HEK293T (cell line): ENCODE measurements at regions not wholly inside any gene's neighbourhood (a gene's known extent, or its start where the extent isn't known, plus 50 kb on each side); places are given as distances from the start of the nearest gene placed in this dataset.

Experiments used
- CTCF ChIA-PET: fragments of 350-600 bp; formaldehyde crosslinking; extraction: SDS; loops from one replicate; lab custom pipeline; 2021; ENCODE audit warnings: antibody characterized with exemption, inconsistent platforms; lab: Yijun Ruan, JAX
- POLR2A ChIA-PET: fragments of 350-600 bp; formaldehyde crosslinking; extraction: SDS; loops from one replicate; lab custom pipeline; 2020; ENCODE audit warnings: antibody characterized with exemption, inconsistent platforms; lab: Yijun Ruan, JAX
- DNase-seq: peaks from one replicate; pipeline ENCODE4 v3.0.0; 2012; ENCODE audit warnings: mixed read lengths; ENCODE audit errors: extremely low spot score
- ARNT ChIP-seq: fragments of 450-650 bp; IDR thresholded peaks from 2 replicates; pipeline ENCODE4 v1.6.1; 2017; ENCODE audit warnings: mild to moderate bottlenecking
- BHLHE40 ChIP-seq: fragments of 450-650 bp; IDR thresholded peaks from 2 replicates; pipeline ENCODE4 v1.6.1; 2016; ENCODE audit warnings: mild to moderate bottlenecking, moderate library complexity, borderline replicate concordance
- CTBP1 ChIP-seq: fragments of 450-650 bp; IDR thresholded peaks from 2 replicates; pipeline ENCODE4 v1.6.1; 2016; ENCODE audit warnings: borderline replicate concordance
- ELF4 ChIP-seq: fragments of 450-650 bp; IDR thresholded peaks from 2 replicates; pipeline ENCODE4 v1.6.1; 2017; ENCODE audit warnings: antibody characterized with exemption
- FOXA1 ChIP-seq: fragments of 450-650 bp; IDR thresholded peaks from 2 replicates; pipeline ENCODE4 v1.6.1; 2016; ENCODE audit warnings: mild to moderate bottlenecking
- FOXK2 ChIP-seq: fragments of 450-650 bp; IDR thresholded peaks from 2 replicates; pipeline ENCODE4 v1.6.1; 2016; ENCODE audit warnings: mild to moderate bottlenecking
- FOXM1 ChIP-seq: fragments of 450-650 bp; IDR thresholded peaks from 2 replicates; pipeline ENCODE4 v1.6.1; 2017; ENCODE audit warnings: mild to moderate bottlenecking, borderline replicate concordance
- HDGF ChIP-seq: fragments of 450-650 bp; IDR thresholded peaks from 2 replicates; pipeline ENCODE4 v1.6.1; 2017; ENCODE audit warnings: antibody characterized with exemption, borderline replicate concordance
- L3MBTL2 ChIP-seq: fragments of 450-650 bp; conservative IDR thresholded peaks from 2 replicates; pipeline ENCODE4 v1.6.1; 2016; ENCODE audit warnings: mild to moderate bottlenecking
- LEF1 ChIP-seq: fragments of 450-650 bp; IDR thresholded peaks from 2 replicates; pipeline ENCODE4 v1.6.1; 2017; ENCODE audit warnings: mild to moderate bottlenecking, borderline replicate concordance
- NFRKB ChIP-seq: fragments of 450-650 bp; IDR thresholded peaks from 2 replicates; pipeline ENCODE4 v1.6.1; 2016; ENCODE audit warnings: mild to moderate bottlenecking, moderate library complexity
- SP1 ChIP-seq: fragments of 450-650 bp; IDR thresholded peaks from 2 replicates; pipeline ENCODE4 v1.6.1; 2017
- SUZ12 ChIP-seq: fragments of 450-650 bp; IDR thresholded peaks from 2 replicates; pipeline ENCODE4 v1.6.1; 2016; ENCODE audit warnings: mild to moderate bottlenecking
- TARDBP ChIP-seq: fragments of 450-650 bp; IDR thresholded peaks from 2 replicates; pipeline ENCODE4 v1.6.1; 2016
- ZNF384 ChIP-seq: fragments of 450-650 bp; IDR thresholded peaks from 2 replicates; pipeline ENCODE4 v1.6.1; 2016
- TF ChIP-seq, protein P1 (sequence below): fragments of 450-650 bp; IDR thresholded peaks from 2 replicates; pipeline ENCODE4 v1.6.1; 2016

DNA sequence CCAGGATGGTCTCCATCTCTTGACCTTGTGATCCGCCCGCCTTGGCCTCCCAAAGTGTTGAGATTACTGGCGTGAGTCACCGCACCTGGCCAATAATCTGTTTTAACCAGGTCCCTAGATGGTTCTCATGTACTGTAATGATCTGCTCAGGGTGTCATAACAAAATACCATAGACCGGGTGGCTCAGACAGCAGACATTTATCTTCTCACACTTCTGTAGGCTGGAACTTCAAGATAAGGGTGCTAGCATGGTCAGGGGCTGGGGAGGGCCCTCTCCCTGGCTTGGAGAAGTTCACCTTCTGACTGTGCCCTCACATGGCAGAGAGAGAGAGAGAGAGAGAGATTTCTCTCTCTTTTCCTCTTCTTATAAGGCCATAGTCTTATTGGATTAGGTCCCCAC is 279.4 kb upstream of the LYZL1 start:
- TF ChIP-seq SUZ12 (no peak), ELF4 (no peak), FOXM1 (no peak), SP1 (no peak), BHLHE40 (no peak), HDGF (no peak), ARNT (no peak), FOXA1 (no peak), LEF1 (no peak), FOXK2 (no peak), CTBP1 (no peak), TARDBP (no peak)
- no peak for DNase-seq
- POLR2A ChIA-PET = no interaction called here
- CTCF ChIA-PET = no interaction called here

- TF ChIP-seq ARNT (no peak), TARDBP (no peak), SP1 (no peak), LEF1 (no peak), FOXM1 (no peak), FOXK2 (no peak), ELF4 (no peak), HDGF (no peak), ZNF384 (no peak), BHLHE40 (no peak), L3MBTL2 (no peak), NFRKB (no peak), SUZ12 (no peak), FOXA1 (no peak), CTBP1 (no peak)
- TF ChIP-seq, protein P1, sequence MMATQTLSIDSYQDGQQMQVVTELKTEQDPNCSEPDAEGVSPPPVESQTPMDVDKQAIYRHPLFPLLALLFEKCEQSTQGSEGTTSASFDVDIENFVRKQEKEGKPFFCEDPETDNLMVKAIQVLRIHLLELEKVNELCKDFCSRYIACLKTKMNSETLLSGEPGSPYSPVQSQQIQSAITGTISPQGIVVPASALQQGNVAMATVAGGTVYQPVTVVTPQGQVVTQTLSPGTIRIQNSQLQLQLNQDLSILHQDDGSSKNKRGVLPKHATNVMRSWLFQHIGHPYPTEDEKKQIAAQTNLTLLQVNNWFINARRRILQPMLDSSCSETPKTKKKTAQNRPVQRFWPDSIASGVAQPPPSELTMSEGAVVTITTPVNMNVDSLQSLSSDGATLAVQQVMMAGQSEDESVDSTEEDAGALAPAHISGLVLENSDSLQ = no peak
- POLR2A ChIA-PET = no interaction called here
- no peak for DNase-seq
- CTCF ChIA-PET = no interaction called here
These were observed 277.4 kb upstream of the LYZL1 start for GRCh38 chr10:29011516-29011915.

DNA sequence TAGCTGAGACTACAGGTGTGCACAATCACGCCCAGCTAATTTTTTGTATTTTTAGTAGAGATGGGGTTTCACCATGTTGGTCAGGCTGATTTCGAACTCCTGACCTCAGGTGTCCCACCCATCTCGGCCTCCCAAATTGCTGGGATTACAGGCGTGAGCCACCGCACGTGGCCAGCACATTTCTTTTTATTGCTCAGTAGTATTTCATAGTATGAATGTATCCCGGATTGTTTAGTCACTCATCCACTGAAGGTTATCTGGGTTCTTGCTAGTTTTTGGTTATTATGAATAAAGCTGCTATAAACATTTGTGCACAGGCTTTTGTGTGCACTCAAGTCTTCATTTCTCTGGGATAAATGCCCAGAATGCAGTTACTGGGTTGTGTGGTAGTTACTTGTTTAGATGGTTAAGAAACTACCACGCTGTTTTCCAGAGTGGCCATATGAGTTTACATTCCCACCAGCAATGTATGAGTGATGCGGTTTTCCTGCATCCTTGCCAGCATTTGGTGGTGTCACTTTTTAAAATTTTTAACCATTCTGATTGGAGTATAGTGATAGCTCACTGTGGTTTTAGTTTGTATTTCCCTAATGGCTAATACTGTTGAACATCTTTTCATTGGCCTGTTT is 275.8 kb upstream of the LYZL1 start:
- POLR2A ChIA-PET = no interaction called here
- TF ChIP-seq BHLHE40 = no peak
- TF ChIP-seq FOXM1 = no peak
- no peak for TF ChIP-seq NFRKB
- TF ChIP-seq TARDBP = no peak
- TF ChIP-seq FOXK2 = no peak
- no peak for TF ChIP-seq L3MBTL2
- TF ChIP-seq FOXA1 = no peak
- no peak for TF ChIP-seq SUZ12
- no peak for TF ChIP-seq SP1
- TF ChIP-seq ELF4 = no peak
- TF ChIP-seq, protein P1 = no peak
- TF ChIP-seq ZNF384 = no peak
- no peak for TF ChIP-seq CTBP1
- DNase-seq = no peak
- CTCF ChIA-PET = no interaction called here

DNA sequence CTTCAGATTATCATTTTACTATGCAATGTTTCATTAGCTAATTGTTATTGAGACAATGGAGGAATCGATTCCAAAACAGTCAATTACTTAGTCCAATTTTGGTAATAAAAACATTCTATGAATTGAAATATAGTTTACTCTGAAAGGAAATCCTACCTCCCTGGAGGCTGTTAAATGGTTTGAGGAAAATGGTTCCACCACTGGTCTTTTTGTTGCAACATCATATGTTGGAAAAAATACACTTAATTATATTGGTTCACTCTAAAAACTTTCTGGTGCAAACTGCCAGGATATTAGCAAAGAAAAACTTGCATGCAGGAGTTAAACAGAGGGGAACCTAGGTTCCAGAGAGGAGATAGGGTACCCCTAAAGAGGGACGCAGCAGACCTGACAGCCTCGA is 267.3 kb upstream of the LYZL1 start:
- no peak for DNase-seq
- CTCF ChIA-PET = interaction anchor here (1.4 kb wide), 1 partner anchor 393 kb away, joined by 3 read pairs; no protein-coding TSS in a partner anchor
- POLR2A ChIA-PET = no interaction called here
- TF ChIP-seq TARDBP = no peak

GRCh38 chr10:29022513-29022912 is 266.4 kb upstream of the LYZL1 start:
- no peak for DNase-seq
- TF ChIP-seq NFRKB (no peak), L3MBTL2 (no peak), FOXK2 (no peak), TARDBP (no peak), HDGF (no peak), ZNF384 (no peak), ELF4 (no peak), CTBP1 (no peak)
- POLR2A ChIA-PET = interaction anchor here (0.6 kb wide), 2 partner anchors 18 to 573 kb away, joined by 3 read pairs; no protein-coding TSS in a partner anchor
- CTCF ChIA-PET = interaction anchor here (0.6 to 1.4 kb wide), 4 partner anchors 9 to 541 kb away, joined by 3 to 7 read pairs (median 4); no protein-coding TSS in a partner anchor

- ChIA-PET CTCF (no interaction called here), POLR2A (interaction anchor here (1.0 kb wide), 1 partner anchor 355 kb away, joined by 3 read pairs; no protein-coding TSS in a partner anchor)
- no peak for TF ChIP-seq FOXA1
- DNase-seq = no peak
These were observed 265.2 kb upstream of the LYZL1 start for GRCh38 chr10:29023678-29024077.

DNA sequence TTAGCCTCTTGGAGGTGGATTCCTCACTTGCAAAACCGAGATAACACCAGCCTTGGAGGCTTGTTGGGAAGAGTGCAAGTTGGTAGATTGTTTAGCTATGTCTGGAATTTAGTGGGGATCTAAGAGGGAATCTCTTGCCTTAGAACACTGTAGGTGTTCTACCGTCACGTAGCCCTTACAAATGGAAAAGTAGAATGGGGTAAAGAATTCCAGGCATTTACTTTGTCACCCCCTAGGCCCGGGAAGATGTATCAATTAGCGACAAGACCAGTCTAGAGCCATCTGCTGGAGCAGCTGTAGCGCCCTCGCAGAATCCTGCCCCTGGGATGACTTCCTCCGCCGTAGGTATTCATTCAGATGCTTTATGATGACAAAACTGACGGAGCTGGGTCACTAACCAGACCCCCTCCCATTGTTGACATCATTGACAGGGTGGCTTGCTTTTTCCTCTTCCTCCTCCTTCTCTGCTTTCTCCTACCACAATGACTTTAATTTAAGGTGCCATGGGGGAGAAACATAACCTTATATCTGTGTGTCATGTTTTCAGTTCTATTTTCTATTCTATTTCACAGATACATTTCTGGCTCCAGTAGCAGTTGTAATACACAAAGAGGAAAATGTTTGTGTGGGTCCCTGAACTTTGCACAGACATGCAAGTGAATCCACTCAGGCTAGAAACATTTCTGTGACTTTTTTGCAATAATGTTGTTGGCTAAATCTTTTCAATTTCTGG is 262.6 kb upstream of the LYZL1 start:
- CTCF ChIA-PET = no interaction called here
- POLR2A ChIA-PET = no interaction called here
- no peak for DNase-seq
- no peak for TF ChIP-seq NFRKB
- no peak for TF ChIP-seq SP1
- no peak for TF ChIP-seq ZNF384
- TF ChIP-seq ARNT = no peak
- no peak for TF ChIP-seq FOXM1
- TF ChIP-seq TARDBP = no peak
- TF ChIP-seq ELF4 = no peak
